Glutamatergic neuron (in vitro differentiated cells): ENCODE measurements at regions not wholly inside any gene's neighbourhood (a gene's known extent, or its start where the extent isn't known, plus 50 kb on each side); places are given as distances from the start of the nearest gene placed in this dataset.

Source experiments
- DNase-seq: peaks from one replicate; pipeline ENCODE4 v3.0.0; 2022
- H3K27ac Mint-ChIP-seq: one replicate; pipeline ENCODE4 v1.8.0; 2020; ENCODE audit warnings: mild to moderate bottlenecking, mixed read lengths, inconsistent platforms; ENCODE audit not compliant: unreplicated experiment
- H3K27me3 Mint-ChIP-seq: one replicate; pipeline ENCODE4 v1.8.0; 2020; ENCODE audit warnings: mild to moderate bottlenecking, moderate library complexity, mixed read lengths, inconsistent platforms; ENCODE audit not compliant: unreplicated experiment
- H3K36me3 Mint-ChIP-seq: one replicate; pipeline ENCODE4 v1.8.0; 2020; ENCODE audit warnings: mild to moderate bottlenecking, mixed read lengths, inconsistent platforms; ENCODE audit not compliant: unreplicated experiment
- H3K4me1 Mint-ChIP-seq: one replicate; pipeline ENCODE4 v1.8.0; 2020; ENCODE audit warnings: mild to moderate bottlenecking, low read depth, mixed read lengths, inconsistent platforms; ENCODE audit not compliant: unreplicated experiment
- H3K4me3 Mint-ChIP-seq: one replicate; pipeline ENCODE4 v1.8.0; 2020; ENCODE audit warnings: mild to moderate bottlenecking, mixed read lengths, inconsistent platforms; ENCODE audit not compliant: unreplicated experiment
- H3K9me3 Mint-ChIP-seq: one replicate; pipeline ENCODE4 v1.8.0; 2020; ENCODE audit warnings: mild to moderate bottlenecking, moderate library complexity, mixed read lengths, inconsistent platforms; ENCODE audit not compliant: unreplicated experiment
- CTCF ChIP-seq: fragments of 200-600 bp; sonication (generic); IDR thresholded peaks from one replicate; pipeline ENCODE4 v1.5.0; 2021; ENCODE audit not compliant: partially characterized antibody, unreplicated experiment

- DNase-seq = no peak
- no peak for TF ChIP-seq CTCF
- no peak overlapping the region for H3K4me3 Mint-ChIP-seq
- peaks cover 3% of the 10 kb centered on the region for H3K9me3 Mint-ChIP-seq
- H3K27ac Mint-ChIP-seq = no peak overlapping the region
- peaks cover 4% of the 10 kb centered on the region for H3K27me3 Mint-ChIP-seq
- H3K36me3 Mint-ChIP-seq = no peaks in the 10 kb centered on the region
- H3K4me1 Mint-ChIP-seq = no peaks in the 10 kb centered on the region
Measured at GRCh38 chr3:34421762-34422161, 623.3 kb downstream of the PDCD6IP start.

GRCh38 chr3:34439796-34440195 is 641.4 kb downstream of the PDCD6IP start:
- no peak for TF ChIP-seq CTCF
- Mint-ChIP-seq H3K36me3 (no peaks in the 10 kb centered on the region), H3K4me3 (no peak overlapping the region), H3K27ac (no peak overlapping the region), H3K9me3 (no peaks in the 10 kb centered on the region), H3K4me1 (no peaks in the 10 kb centered on the region), H3K27me3 (peaks cover under 1% of the 10 kb centered on the region)
- no peak for DNase-seq

- DNase-seq = no peak
- H3K9me3 Mint-ChIP-seq = peaks cover 2% of the 10 kb centered on the region
- no peak overlapping the region for H3K27ac Mint-ChIP-seq
- H3K27me3 Mint-ChIP-seq = peaks cover 1% of the 10 kb centered on the region
- H3K4me3 Mint-ChIP-seq = no peak overlapping the region
- no peaks in the 10 kb centered on the region for H3K4me1 Mint-ChIP-seq
- TF ChIP-seq CTCF = no peak
- no peaks in the 10 kb centered on the region for H3K36me3 Mint-ChIP-seq
Measured at GRCh38 chr3:34444137-34444536, 645.7 kb downstream of the PDCD6IP start.

- no peaks in the 10 kb centered on the region for H3K36me3 Mint-ChIP-seq
Measured at GRCh38 chr3:34449305-34449704, 650.9 kb downstream of the PDCD6IP start.

GRCh38 chr3:34463414-34463813 is 665.0 kb downstream of the PDCD6IP start:
- Mint-ChIP-seq H3K9me3 (peaks cover 8% of the 10 kb centered on the region), H3K36me3 (peaks cover 13% of the 10 kb centered on the region), H3K27me3 (no peaks in the 10 kb centered on the region), H3K4me1 (no peaks in the 10 kb centered on the region), H3K4me3 (no peak overlapping the region), H3K27ac (no peak overlapping the region)
- no peak for TF ChIP-seq CTCF
- DNase-seq = no peak

More at GRCh38 chr3:34449305-34449704, 650.9 kb downstream of the PDCD6IP start:
- DNase-seq = no peak
- peaks cover 2% of the 10 kb centered on the region for H3K9me3 Mint-ChIP-seq
- H3K27ac Mint-ChIP-seq = no peak overlapping the region
- no peak overlapping the region for H3K4me3 Mint-ChIP-seq
- TF ChIP-seq CTCF = no peak
- H3K4me1 Mint-ChIP-seq = no peaks in the 10 kb centered on the region
- peaks cover 1% of the 10 kb centered on the region for H3K27me3 Mint-ChIP-seq
